ENCODE measurements at regions not wholly inside any gene's neighbourhood (a gene's known extent, or its start where the extent isn't known, plus 50 kb on each side); places are given as distances from the start of the nearest gene placed in this dataset.
"Not testable (repeated sequence)": the region's sequence is repeated elsewhere in the genome, so short reads cannot be mapped to it uniquely, and the experiment has no call there.

GRCh38 chr13:44698066-44698465 is 121.9 kb upstream of the TSC22D1 start:
- no peak for DNase-seq

GRCh38 chr13:44697058-44697457 is 120.9 kb upstream of the TSC22D1 start:
- no peak for DNase-seq

GRCh38 chr13:44695520-44695919 is 119.4 kb upstream of the TSC22D1 start:
- DNase-seq: no peak

GRCh38 chr13:44694842-44695241 is 118.7 kb upstream of the TSC22D1 start:
- no peak for DNase-seq

- no peak for DNase-seq
These were observed 118.2 kb upstream of the TSC22D1 start for GRCh38 chr13:44694291-44694690.

- DNase-seq: no peak
These were observed 117.1 kb upstream of the TSC22D1 start for GRCh38 chr13:44693156-44693764.

- DNase-seq: no peak
These were observed 116.1 kb upstream of the TSC22D1 start for GRCh38 chr13:44692173-44692713.

- DNase-seq: no peak
These were observed 114.2 kb upstream of the TSC22D1 start for GRCh38 chr13:44690376-44690775.

- DNase-seq: no peak
These were observed 112.5 kb upstream of the TSC22D1 start for GRCh38 chr13:44688652-44689051.

GRCh38 chr13:44686531-44686934 is 110.4 kb upstream of the TSC22D1 start:
- DNase-seq: peak in 1 of 2 donors; percentile 51

GRCh38 chr13:44685641-44686040 is 109.5 kb upstream of the TSC22D1 start:
- no peak for DNase-seq

GRCh38 chr13:44682416-44682815 is 106.3 kb upstream of the TSC22D1 start:
- DNase-seq: not testable (repeated sequence)

- DNase-seq: peak in 1 of 2 donors; percentile 12
These were observed 104.7 kb upstream of the TSC22D1 start for GRCh38 chr13:44680746-44681355.

GRCh38 chr13:44679597-44679996 is 103.5 kb upstream of the TSC22D1 start:
- DNase-seq: no peak

GRCh38 chr13:44678197-44678596 is 102.1 kb upstream of the TSC22D1 start:
- DNase-seq: no peak

- no peak for DNase-seq
These were observed 100.4 kb upstream of the TSC22D1 start for GRCh38 chr13:44676534-44676933.

GRCh38 chr13:44669534-44669933 is 93.4 kb upstream of the TSC22D1 start:
- no peak for DNase-seq

GRCh38 chr13:44668688-44669087 is 92.6 kb upstream of the TSC22D1 start:
- DNase-seq: no peak

- peak; percentile 27 to 37 for DNase-seq
These were observed 91.8 kb upstream of the TSC22D1 start for GRCh38 chr13:44667943-44668342.

- DNase-seq: not testable (repeated sequence)
These were observed 90.4 kb upstream of the TSC22D1 start for GRCh38 chr13:44666538-44666937.

GRCh38 chr13:44664308-44664707 is 88.2 kb upstream of the TSC22D1 start:
- DNase-seq: no peak

GRCh38 chr13:44662515-44662914 is 86.4 kb upstream of the TSC22D1 start:
- peak in 1 of 2 donors; percentile 10 for DNase-seq

GRCh38 chr13:44661936-44662335 is 85.8 kb upstream of the TSC22D1 start:
- DNase-seq: no peak

GRCh38 chr13:44660050-44660449 is 83.9 kb upstream of the TSC22D1 start:
- peak in 1 of 2 donors; percentile 7 for DNase-seq
